ENCODE measurements at regions not wholly inside any gene's neighbourhood (a gene's known extent, or its start where the extent isn't known, plus 50 kb on each side); places are given as distances from the start of the nearest gene placed in this dataset.
"Not testable (repeated sequence)": the region's sequence is repeated elsewhere in the genome, so short reads cannot be mapped to it uniquely, and the experiment has no call there.

GRCh38 chr3:98705212-98705611 lies 57.9 kb upstream of the ST3GAL6 start:
- Histone ChIP-seq H3K4me1 (peaks cover 0 to 9% of the 10 kb centered on the region in 2 donors), H3K27me3 (no peaks in the 10 kb centered on the region), H3K4me3 (no peak overlapping the region), H3K36me3 (no peaks in the 10 kb centered on the region), H3K9me3 (no peaks in the 10 kb centered on the region), H3K27ac (no peak overlapping the region)
- DNase-seq (ENCODE audit: low spot score): no peak
- TF ChIP-seq CTCF (IDR thresholded peaks at IDR 0.05): no peak

GRCh38 chr3:98705694-98706093 lies 57.4 kb upstream of the ST3GAL6 start:
- Histone ChIP-seq H3K4me3 (no peak overlapping the region), H3K4me1 (peaks cover 0 to 11% of the 10 kb centered on the region in 2 donors), H3K36me3 (no peaks in the 10 kb centered on the region), H3K27me3 (no peaks in the 10 kb centered on the region), H3K9me3 (no peaks in the 10 kb centered on the region), H3K27ac (no peak overlapping the region)
- DNase-seq (ENCODE audit: low spot score): no peak
- TF ChIP-seq CTCF (IDR thresholded peaks at IDR 0.05): no peak

- H3K27me3 ChIP-seq; H3K27ac ChIP-seq; H3K9me3 ChIP-seq; DNase-seq (ENCODE audit: low spot score); H3K36me3 ChIP-seq; H3K4me3 ChIP-seq: not testable (repeated sequence)
- H3K4me1 ChIP-seq: peaks cover 0 to 11% of the 10 kb centered on the region in 2 donors
Observed at GRCh38 chr3:98708681-98709080, 54.5 kb upstream of the ST3GAL6 start.

GRCh38 chr3:98709441-98709840 lies 53.7 kb upstream of the ST3GAL6 start:
- Histone ChIP-seq H3K27ac (no peak overlapping the region), H3K27me3 (no peaks in the 10 kb centered on the region), H3K4me3 (no peak overlapping the region), H3K36me3 (no peaks in the 10 kb centered on the region), H3K4me1 (peaks cover 0 to 11% of the 10 kb centered on the region in 2 donors), H3K9me3 (no peaks in the 10 kb centered on the region)
- no peak for DNase-seq (ENCODE audit: low spot score)
- no peak for TF ChIP-seq CTCF (IDR thresholded peaks at IDR 0.05)

GRCh38 chr3:98710067-98710659 lies 53.0 kb upstream of the ST3GAL6 start:
- no peak overlapping the region for H3K27ac ChIP-seq
- TF ChIP-seq CTCF (IDR thresholded peaks at IDR 0.05): no peak
- no peaks in the 10 kb centered on the region for H3K9me3 ChIP-seq
- H3K4me1 ChIP-seq: peaks cover 0 to 11% of the 10 kb centered on the region in 2 donors
- DNase-seq (ENCODE audit: low spot score): no peak
- no peaks in the 10 kb centered on the region for H3K36me3 ChIP-seq
- H3K4me3 ChIP-seq: no peak overlapping the region
- no peaks in the 10 kb centered on the region for H3K27me3 ChIP-seq

GRCh38 chr3:98711426-98711825 lies 51.7 kb upstream of the ST3GAL6 start:
- H3K4me1 ChIP-seq: peaks cover 0 to 11% of the 10 kb centered on the region in 2 donors
- no peaks in the 10 kb centered on the region for H3K27me3 ChIP-seq
- H3K36me3 ChIP-seq: no peaks in the 10 kb centered on the region
- H3K27ac ChIP-seq: no peak overlapping the region
- no peak overlapping the region for H3K4me3 ChIP-seq
- TF ChIP-seq CTCF (IDR thresholded peaks at IDR 0.05): no peak
- no peaks in the 10 kb centered on the region for H3K9me3 ChIP-seq
- DNase-seq (ENCODE audit: low spot score): no peak

All from right atrium auricular region (tissue), 2 donors.